ENCODE measurements at regions not wholly inside any gene's neighbourhood (a gene's known extent, or its start where the extent isn't known, plus 50 kb on each side); places are given as distances from the start of the nearest gene placed in this dataset.

DNA sequence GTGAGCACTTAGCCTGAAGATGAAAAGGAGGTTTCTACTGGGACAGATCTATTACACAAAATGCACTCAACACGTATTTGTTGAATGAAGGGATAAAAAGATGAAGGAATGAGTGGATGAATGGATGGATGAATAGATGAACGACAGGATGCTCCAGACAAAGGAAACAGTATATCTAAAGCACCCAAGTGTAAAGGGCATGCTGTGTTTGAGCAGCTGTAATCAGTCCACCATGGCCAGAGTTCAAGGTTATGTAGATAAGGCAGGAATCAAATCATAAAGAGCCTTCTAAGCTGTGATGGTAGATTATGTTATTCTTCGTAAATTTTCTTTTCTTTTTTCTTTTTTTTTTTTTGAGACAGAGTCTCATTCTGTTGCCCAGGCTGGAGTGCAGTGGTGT, 194.4 kb upstream of the FOXN2 start:
- Histone ChIP-seq H3K79me2 (ENCODE audit: control insufficient read depth, insufficient read depth, low read length) (no peaks in the 10 kb centered on the region), H3K27ac (ENCODE audit: insufficient read depth, low read length) (no peak overlapping the region), H3K9ac (ENCODE audit: insufficient read depth, low read length) (no peak overlapping the region), H3K4me1 (ENCODE audit: control insufficient read depth, extremely low read depth, insufficient read depth, low read length) (no peaks in the 10 kb centered on the region), H4K20me1 (ENCODE audit: control insufficient read depth, extremely low read depth, insufficient read depth, low read length) (no peaks in the 10 kb centered on the region), H3K4me2 (ENCODE audit: extremely low read depth, insufficient read depth, low read length) (no peak overlapping the region), H2AFZ (ENCODE audit: low read length) (no peak overlapping the region), H3K9me3 (ENCODE audit: control insufficient read depth, insufficient read depth, low read depth, low read length) (no peaks in the 10 kb centered on the region), H3K27me3 (ENCODE audit: control insufficient read depth, insufficient read depth, low read length) (no peaks in the 10 kb centered on the region), H3K36me3 (ENCODE audit: control insufficient read depth, insufficient read depth, low read length) (no peaks in the 10 kb centered on the region), H3K4me3 (replicated peaks in 1 of 4; ENCODE audit: control extremely low read depth in 1 of 4, insufficient read depth in 1 of 4, low read depth in 3 of 4, low read length in 4 of 4) (no peak overlapping the region)
- TF ChIP-seq, protein P1, sequence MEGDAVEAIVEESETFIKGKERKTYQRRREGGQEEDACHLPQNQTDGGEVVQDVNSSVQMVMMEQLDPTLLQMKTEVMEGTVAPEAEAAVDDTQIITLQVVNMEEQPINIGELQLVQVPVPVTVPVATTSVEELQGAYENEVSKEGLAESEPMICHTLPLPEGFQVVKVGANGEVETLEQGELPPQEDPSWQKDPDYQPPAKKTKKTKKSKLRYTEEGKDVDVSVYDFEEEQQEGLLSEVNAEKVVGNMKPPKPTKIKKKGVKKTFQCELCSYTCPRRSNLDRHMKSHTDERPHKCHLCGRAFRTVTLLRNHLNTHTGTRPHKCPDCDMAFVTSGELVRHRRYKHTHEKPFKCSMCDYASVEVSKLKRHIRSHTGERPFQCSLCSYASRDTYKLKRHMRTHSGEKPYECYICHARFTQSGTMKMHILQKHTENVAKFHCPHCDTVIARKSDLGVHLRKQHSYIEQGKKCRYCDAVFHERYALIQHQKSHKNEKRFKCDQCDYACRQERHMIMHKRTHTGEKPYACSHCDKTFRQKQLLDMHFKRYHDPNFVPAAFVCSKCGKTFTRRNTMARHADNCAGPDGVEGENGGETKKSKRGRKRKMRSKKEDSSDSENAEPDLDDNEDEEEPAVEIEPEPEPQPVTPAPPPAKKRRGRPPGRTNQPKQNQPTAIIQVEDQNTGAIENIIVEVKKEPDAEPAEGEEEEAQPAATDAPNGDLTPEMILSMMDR (conservative IDR thresholded peaks at IDR 0.05 in 1 of 2, IDR thresholded peaks at IDR 0.05 in 1 of 2; ENCODE audit: low read depth in 1 of 2, low read length in 2 of 2) = no peak
- DNase-seq (ENCODE audit: low read depth in 2 of 2) = no peak

DNA sequence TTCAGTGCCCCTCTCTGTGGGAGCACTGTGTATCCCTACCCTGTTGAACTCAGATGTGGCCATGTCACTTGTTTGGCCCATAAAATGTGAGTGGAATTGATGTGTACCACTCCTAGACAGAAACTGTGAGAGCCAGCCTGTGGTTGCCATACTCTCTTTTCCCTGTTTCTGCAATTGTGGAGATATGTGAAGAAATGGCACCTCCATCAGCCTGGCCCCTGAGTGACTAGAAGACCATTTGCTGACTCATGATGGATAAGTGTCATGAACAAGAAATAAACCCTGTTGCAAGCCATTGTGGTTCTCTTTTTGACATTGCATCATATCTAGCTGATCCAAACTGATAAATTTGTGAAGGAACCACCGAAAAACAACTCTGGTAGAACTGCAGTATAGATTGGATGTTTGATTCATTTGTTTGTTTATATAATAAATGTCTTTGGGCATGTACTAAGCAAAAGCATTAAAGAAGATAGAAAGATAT, 193.7 kb upstream of the FOXN2 start:
- Histone ChIP-seq H3K27me3 (ENCODE audit: control insufficient read depth, insufficient read depth, low read length) (no peaks in the 10 kb centered on the region), H4K20me1 (ENCODE audit: control insufficient read depth, extremely low read depth, insufficient read depth, low read length) (no peaks in the 10 kb centered on the region), H3K4me2 (ENCODE audit: extremely low read depth, insufficient read depth, low read length) (no peak overlapping the region), H3K4me1 (ENCODE audit: control insufficient read depth, extremely low read depth, insufficient read depth, low read length) (no peaks in the 10 kb centered on the region), H3K9me3 (ENCODE audit: control insufficient read depth, insufficient read depth, low read depth, low read length) (no peaks in the 10 kb centered on the region), H3K36me3 (ENCODE audit: control insufficient read depth, insufficient read depth, low read length) (no peaks in the 10 kb centered on the region), H3K9ac (ENCODE audit: insufficient read depth, low read length) (no peak overlapping the region), H2AFZ (ENCODE audit: low read length) (no peak overlapping the region), H3K4me3 (replicated peaks in 1 of 4; ENCODE audit: control extremely low read depth in 1 of 4, insufficient read depth in 1 of 4, low read depth in 3 of 4, low read length in 4 of 4) (no peak overlapping the region), H3K79me2 (ENCODE audit: control insufficient read depth, insufficient read depth, low read length) (no peaks in the 10 kb centered on the region), H3K27ac (ENCODE audit: insufficient read depth, low read length) (no peak overlapping the region)
- peak in 1 of 2 donors; percentile 42 for DNase-seq (ENCODE audit: low read depth in 2 of 2)
- TF ChIP-seq, protein P1 (conservative IDR thresholded peaks at IDR 0.05 in 1 of 2, IDR thresholded peaks at IDR 0.05 in 1 of 2; ENCODE audit: low read depth in 1 of 2, low read length in 2 of 2) = no peak
- no peak for TF ChIP-seq EZH2 (IDR thresholded peaks at IDR 0.05; ENCODE audit: low read length, missing control alignments)

DNA sequence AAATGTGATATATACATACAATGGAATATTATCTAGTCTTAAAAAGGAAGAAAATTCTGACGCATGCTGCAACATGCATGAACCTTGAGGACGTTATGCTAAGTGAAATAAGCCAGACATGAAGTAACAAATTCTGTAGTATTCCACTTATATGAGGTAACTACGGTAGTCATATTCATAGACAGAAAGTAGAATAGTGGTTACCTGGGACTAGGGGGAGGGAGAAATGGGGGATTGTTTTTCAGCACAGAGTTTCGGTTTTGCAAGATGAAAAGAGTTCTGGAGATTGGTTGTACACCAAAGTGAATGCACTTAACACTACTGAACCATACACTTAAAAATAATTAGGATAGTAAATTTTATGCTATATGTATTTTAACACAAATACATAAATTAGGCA, 192.3 kb upstream of the FOXN2 start:
- no peak overlapping the region for H3K4me3 ChIP-seq (replicated peaks in 1 of 4; ENCODE audit: control extremely low read depth in 1 of 4, insufficient read depth in 1 of 4, low read depth in 3 of 4, low read length in 4 of 4)
- H3K4me1 ChIP-seq (ENCODE audit: control insufficient read depth, extremely low read depth, insufficient read depth, low read length) = no peaks in the 10 kb centered on the region
- H3K4me2 ChIP-seq (ENCODE audit: extremely low read depth, insufficient read depth, low read length) = no peak overlapping the region
- H3K27ac ChIP-seq (ENCODE audit: insufficient read depth, low read length) = no peak overlapping the region
- no peaks in the 10 kb centered on the region for H4K20me1 ChIP-seq (ENCODE audit: control insufficient read depth, extremely low read depth, insufficient read depth, low read length)
- no peaks in the 10 kb centered on the region for H3K27me3 ChIP-seq (ENCODE audit: control insufficient read depth, insufficient read depth, low read length)
- no peak overlapping the region for H3K9ac ChIP-seq (ENCODE audit: insufficient read depth, low read length)
- no peak for DNase-seq (ENCODE audit: low read depth in 2 of 2)
- no peak overlapping the region for H2AFZ ChIP-seq (ENCODE audit: low read length)
- no peaks in the 10 kb centered on the region for H3K79me2 ChIP-seq (ENCODE audit: control insufficient read depth, insufficient read depth, low read length)
- no peak for TF ChIP-seq EZH2 (IDR thresholded peaks at IDR 0.05; ENCODE audit: low read length, missing control alignments)
- TF ChIP-seq, protein P1 (conservative IDR thresholded peaks at IDR 0.05 in 1 of 2, IDR thresholded peaks at IDR 0.05 in 1 of 2; ENCODE audit: low read depth in 1 of 2, low read length in 2 of 2) = no peak
- no peaks in the 10 kb centered on the region for H3K36me3 ChIP-seq (ENCODE audit: control insufficient read depth, insufficient read depth, low read length)
- no peaks in the 10 kb centered on the region for H3K9me3 ChIP-seq (ENCODE audit: control insufficient read depth, insufficient read depth, low read depth, low read length)
